ENCODE measurements at regions not wholly inside any gene's neighbourhood (a gene's known extent, or its start where the extent isn't known, plus 50 kb on each side); places are given as distances from the start of the nearest gene placed in this dataset.

DNA sequence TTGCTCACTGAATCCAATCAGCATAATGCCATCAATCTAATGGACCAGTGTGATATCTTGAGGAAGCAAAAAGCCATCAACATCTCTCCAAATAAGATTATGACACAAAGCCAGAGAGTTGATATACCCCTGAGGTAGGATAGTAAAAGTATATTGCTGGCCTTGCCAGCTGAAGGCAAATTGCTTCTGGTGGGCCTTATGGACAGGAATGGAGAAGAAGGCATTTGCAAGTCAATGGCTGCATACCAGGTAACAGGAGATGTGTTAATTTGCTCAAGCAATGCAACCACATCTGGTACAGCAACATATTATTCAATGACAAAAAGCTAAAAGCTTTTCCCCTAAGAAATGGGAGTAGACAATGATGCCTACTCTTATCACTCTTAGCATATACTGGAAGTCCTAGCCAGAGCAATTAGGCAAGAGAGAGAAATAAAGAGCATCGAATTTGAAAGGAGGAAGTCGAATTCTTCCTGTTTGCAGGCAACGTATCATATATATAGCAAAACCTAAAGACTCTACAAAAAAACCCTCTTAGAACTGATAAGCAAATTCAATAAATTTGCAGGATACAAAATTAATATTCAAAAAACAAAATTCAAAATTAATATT is 216.1 kb upstream of the RASA1 start:
- no peak for DNase-seq (ENCODE audit: low read depth)

DNA sequence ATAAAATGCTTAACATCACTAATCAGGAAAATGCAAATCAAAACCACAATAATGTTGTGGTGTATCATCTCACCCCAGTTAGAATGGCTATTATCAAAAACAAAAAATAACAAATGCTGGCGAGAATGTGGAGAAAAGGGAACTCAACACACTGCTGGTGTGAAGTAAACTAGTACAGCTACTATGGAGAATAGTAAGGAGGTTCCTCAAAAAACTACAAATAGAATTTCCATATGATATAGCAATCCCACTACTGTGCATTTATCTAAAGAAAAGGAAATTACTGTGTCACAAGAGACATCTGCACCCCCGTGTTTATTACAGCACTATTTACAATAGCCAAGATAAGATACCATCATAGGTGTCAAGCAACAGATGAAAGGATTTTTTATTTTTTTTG is 214.5 kb upstream of the RASA1 start:
- DNase-seq (ENCODE audit: low read depth): no peak

DNA sequence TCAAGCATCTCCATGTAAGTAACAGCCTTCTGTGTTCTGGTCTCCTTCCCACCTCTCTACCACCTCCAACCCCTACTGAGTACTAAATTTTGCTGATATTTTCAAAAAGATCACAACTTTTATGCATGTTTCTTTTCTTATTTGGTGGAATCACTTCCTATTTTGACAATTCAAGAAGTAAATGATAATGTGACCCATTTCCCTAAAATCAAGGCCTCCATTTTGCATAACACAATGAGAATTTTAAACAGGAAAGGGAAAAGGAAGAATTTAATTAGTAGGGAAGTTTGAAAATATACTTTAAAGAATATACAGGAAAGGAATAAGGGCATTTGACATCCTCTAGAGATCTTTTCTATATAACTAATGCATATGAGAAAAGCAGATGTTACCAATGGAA is 212.9 kb upstream of the RASA1 start:
- no peak for DNase-seq (ENCODE audit: low read depth)

DNA sequence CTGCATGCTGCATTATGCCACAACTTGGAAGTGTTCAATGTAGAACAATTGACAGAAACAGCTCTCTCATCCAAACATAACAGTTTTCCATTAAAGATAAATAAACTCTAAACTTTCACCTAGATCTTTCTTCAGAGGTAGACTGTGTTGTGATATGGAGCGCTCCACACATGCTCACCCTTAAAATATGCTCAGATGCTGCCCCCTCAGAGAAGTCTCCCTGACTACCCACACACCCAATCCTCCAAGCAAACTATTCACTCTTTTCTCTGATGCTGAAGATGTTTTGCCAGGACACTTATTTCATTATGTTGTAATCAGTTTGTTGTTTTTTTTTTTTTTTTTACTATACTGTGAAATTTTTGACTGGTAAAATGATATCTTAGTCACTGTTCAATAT is 206.6 kb upstream of the RASA1 start:
- no peak for DNase-seq (ENCODE audit: low read depth)

DNA sequence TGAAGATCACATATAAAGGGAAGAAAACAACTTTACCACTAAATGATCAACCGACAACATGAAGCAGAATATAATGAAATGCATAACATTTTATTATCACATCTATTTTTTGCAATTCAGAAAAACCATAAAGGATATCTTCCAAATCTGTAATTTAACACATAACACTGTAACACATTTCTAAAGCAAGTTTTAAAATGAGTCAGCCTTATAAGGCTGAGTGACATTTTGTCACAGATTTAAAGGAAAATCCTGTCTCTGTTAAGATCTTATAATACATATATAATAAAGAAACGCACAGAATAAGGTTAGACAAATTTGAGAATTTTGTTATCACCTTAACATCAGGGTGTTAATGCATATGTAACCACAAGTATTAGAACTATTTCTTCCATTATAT is 198.4 kb upstream of the RASA1 start:
- no peak for DNase-seq (ENCODE audit: low read depth)

DNA sequence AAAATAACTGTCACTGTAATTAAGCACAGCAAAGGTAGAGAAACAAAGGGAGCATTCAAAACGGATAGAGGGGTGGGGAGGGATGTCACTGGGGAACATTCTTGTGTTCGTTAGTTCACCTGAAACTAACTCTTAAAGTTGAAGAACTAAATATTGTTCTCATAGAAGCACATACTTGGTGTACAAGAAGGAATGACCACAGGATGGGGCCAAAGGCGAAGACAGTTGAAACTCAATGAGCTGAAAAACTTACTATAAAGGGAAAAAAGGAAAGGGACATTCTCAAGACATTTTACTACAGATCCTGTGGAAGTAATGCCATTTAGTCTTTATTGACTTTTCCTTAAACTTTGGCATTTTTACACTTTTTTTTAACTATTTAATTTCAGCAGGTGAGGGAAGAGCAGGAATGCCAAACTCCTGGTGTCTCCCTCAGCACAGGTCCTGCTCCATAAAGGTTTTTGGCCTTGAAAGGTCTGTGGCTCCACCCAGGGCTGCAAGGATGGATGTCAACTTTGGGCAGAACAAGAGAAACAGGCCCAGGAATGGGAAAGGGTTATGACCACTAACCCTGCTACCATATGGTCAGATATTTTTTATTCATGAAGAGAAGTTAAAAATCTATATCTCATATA is 197.6 kb upstream of the RASA1 start:
- DNase-seq (ENCODE audit: low read depth): no peak

DNA sequence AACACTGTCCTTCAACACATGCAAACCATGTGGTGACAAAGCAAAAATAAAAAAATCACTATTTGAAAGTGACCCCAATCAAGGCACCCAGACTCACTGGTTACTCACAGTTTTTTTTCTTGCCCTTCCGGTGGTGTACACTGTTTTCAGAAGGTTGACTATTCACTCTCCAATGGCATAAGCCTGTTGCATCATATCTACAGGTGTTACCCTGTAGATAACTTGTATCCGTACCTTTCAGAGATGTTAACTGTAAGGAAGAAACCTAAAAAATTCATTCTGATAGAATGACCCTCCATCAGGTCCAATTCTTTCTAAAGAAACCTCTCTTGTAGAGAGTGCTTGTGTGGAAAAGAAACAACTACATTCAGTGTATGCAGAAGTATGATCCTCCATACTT is 193.6 kb upstream of the RASA1 start:
- DNase-seq (ENCODE audit: low read depth): no peak

DNA sequence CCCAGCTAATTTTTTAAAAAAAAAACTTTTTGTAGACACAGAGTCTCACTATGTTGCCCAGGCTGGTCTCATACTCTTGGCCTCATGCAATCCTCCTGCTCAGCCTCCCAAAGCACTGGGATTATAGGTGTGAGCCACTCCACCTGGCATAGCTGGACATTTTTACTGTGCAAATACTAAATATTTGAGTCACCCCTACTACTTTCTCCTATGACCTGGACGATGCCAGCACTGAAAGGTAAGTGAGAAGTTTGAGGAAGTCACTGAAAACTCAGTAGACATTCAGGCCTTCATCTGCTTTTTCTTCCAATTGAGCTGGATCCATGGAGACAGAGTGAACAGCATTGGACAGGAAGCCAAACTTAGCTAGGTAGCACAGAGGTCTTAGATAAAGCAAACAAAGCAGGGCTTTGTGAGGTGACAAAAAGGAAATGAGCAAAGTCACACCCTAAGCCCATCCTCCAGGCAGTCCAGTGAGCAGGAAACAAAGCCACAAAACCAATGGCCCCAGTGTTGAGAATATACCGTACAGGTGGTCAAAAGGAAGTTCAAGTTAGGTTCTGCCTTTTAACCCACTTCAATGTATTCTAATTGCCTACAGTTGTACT is 192.6 kb upstream of the RASA1 start:
- DNase-seq (ENCODE audit: low read depth): peak; percentile 8

DNA sequence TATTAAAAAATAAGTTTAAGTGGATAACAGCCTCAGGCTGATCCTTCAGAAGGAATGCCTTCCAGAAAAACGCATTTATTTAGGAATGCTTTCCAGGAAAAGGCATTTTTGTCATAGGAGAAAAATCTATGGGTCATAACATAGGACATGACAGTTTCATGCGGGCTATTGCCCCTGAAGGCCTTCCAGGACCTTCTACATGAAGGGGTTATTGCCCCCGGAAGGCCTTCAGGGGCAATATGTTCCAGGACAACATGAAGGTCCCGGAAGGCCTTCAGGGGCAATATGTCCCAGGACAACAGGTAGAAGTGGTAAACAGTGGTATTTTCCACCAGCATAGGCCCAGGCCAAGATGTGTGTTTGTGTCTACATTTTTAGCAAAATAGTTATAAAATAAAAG is 191.3 kb upstream of the RASA1 start:
- DNase-seq (ENCODE audit: low read depth): no peak

DNA sequence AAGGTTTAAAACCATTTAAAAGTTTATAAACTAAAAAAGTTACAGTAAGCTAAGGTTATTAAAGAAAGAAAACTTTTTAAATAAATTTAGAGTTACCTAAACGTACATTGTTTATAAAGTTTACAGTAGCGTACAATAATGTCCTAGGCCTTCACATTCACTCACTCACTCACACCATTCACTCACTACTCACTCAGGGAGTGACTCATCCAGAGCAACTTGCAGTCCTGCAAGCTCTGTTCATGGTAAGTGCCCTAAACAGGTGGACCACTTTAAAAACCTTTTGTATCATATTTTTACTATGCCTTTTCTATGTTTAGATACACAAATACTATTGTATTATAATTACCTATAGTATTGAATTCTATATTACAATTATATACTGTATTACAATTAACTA is 190.8 kb upstream of the RASA1 start:
- DNase-seq (ENCODE audit: low read depth): no peak

DNA sequence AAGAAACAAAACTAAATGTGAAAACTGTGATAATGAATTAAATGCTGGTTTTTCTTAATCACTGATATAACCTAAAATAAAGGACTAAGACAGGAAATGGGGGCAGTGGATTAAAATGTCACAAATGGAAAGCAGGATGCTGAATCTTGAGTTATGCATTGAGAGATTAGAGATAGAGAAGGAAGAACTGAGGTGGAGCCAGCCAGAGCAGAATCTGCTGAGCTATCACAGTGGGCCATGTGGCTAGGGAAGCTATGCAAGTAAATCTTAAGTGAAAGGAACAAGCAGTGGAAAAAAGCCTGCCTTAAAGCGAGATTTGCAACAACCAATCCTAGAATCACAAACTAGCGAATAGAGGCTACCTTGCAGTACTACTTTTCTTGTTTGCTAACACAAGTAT is 188.5 kb upstream of the RASA1 start:
- no peak for DNase-seq (ENCODE audit: low read depth)

DNA sequence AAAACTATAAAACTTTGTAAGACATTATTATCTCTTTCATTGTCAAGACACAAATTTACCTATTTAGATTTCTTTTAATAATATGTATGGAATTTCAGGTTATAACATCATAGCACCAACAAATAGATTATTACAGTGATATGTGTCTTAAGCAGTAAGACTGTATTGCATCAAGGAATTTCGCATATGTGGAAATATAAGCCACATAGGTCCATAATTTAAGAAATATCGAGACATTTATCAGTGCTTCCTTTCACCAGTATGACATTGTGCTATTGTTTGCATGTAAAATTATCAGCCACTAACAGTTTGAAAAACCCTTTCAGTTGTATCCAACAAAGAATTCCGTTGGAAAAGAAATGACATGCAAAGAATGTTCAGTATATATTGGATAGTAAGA is 186.7 kb upstream of the RASA1 start:
- no peak for DNase-seq (ENCODE audit: low read depth)

DNA sequence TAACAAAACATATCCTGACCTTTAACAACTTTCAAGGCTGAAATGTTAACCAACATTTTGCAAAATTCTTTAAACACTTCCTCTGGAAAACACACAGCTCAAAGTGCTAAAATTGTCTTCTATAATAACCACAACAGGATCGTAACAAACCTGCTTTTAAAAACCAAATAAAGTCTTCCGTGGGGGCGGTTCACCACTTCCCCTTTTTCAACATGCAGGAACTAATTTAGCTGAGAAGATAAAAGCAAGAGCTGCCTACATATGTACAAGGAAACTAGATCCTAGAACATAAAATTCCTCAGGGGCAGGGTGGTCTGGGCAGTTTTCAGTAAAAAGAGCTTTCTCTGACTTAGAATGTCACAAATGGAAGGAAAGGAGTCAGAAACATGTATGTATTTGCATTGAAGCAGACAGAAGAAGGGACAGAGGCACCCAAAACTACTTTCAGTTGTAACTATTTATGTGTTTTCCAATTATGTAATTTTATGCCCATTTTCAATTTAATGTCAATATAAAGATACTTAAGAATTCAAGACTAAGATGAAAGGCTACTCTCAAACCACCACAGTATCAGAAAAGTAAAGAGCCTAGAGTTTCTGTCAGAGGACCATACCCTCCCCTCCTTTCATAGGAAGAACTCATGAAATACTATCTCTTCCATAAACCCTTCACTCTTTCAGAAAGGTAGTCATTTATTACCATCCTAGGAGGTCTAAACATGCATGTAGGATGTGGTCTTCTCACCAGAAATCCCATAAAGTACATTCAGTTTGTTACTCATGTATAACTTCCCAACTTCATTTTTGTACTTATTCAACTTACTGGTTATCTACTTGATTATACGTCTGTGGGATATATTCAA is 185.9 kb upstream of the RASA1 start:
- peak; percentile 13 for DNase-seq (ENCODE audit: low read depth)

DNA sequence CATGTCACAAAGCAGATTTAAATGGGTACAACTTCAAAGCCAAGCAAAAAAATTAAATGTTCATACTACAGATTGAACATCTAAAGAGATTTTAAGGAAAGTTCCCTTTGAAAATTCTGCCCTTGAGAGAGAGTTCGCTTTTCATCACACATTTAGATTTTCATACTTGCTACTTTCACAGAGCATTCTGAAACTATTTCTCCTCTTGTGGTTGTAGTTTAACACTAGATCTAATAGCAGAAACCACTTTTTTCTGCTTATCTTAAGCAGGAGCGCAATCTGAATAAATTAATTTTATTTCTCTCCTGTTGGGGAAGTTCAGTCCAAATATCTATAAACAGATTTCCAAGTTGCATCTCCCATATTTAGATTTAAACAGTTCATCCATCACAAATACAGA is 173.3 kb upstream of the RASA1 start:
- no peak for DNase-seq (ENCODE audit: low read depth)

DNA sequence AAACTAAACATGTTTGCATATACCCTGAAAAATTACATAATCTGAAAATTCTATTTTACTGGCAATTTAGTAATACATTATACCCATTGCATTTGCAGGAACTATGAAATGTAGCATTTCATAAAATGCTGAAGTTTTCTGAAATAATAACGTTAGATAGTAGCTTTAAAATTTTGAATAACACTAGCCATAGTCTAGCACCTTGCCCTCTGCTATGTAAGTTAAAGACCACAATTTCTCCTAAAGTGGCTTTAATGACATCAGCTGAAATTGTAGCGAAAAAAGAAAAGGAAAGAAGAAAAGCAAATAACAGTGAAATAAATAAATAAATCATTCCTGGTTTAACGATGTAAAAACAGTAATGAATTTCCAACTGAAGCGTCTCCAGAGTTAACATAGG is 172.8 kb upstream of the RASA1 start:
- no peak for DNase-seq (ENCODE audit: low read depth)

DNA sequence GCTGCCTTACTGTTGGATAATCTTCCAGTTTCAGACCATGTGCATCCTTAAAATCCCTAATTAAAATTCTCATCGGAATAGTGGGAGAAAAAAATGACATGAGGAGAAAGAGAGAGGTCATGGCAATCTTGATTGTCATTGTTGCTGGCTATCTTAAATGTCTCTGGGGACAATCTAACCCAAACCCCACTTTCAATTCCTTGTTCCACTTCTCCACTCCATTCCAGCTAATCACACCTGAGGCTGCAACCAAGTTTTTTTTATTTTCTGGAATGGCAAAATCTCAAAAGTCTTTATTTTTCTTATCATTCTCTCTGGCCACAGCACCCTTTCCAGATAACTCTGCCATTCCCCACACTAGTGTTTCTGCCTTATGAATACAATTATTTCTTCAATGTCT is 171.9 kb upstream of the RASA1 start:
- no peak for DNase-seq (ENCODE audit: low read depth)

DNA sequence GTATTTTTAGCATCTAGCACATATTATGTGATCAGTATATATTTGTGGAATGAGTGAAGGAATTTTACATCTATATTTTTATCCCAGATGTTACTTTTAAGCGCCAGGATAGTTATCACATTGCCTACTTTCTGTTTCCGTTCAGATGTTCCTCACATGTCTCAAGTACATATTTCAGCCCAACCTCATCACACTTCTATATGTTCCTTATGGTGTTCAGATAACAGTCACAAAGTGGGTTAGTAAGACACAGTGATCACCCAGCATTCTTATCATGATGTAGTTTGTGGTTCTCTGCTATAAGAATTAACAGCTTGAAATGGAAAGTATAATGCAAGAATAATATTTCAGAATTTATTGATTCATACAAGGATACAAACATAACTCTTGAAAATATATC is 170.0 kb upstream of the RASA1 start:
- DNase-seq (ENCODE audit: low read depth): no peak

DNA sequence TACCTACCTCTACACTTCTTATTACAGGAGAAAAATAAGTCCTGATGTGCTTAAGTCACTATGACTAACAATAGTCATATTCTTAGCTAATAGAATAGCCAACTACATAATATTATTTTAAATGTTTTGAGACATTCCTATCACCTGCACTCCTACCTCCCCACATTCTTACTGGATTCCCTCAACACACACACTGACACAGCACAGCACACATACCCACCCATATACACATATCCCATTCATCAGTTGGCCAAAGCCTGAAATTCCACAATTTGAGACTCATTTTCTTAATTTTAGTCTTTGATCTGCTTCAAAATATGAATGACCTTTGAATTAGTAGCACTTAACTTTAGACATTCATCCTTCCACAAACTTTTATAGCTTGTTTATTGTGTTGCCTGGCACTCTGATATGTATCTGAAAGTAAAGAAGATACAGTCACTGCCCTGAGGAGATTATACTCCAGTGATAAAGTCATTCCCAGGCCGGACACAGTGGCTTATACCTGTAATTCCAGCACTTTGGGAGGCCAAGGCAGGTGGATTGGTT is 168.3 kb upstream of the RASA1 start:
- DNase-seq (ENCODE audit: low read depth): no peak

DNA sequence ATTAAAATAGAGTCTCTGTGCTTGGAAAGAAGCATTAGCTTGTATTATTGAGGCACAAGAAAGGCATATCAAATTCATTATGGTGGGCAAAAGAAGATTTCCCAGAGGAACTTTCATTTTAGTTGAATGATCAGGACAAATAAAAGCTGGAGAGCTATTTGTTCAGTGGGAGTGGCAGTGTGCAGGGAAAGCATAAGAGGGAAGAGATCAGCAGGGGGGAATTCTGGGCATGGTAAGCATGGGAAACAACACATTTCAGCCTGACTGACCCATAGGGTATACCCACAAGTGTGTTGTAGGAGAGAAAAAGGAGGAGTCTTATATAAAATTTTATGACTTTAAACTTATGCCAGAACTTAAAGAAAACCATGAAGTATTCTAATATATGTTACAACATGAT is 167.7 kb upstream of the RASA1 start:
- no peak for DNase-seq (ENCODE audit: low read depth)

DNA sequence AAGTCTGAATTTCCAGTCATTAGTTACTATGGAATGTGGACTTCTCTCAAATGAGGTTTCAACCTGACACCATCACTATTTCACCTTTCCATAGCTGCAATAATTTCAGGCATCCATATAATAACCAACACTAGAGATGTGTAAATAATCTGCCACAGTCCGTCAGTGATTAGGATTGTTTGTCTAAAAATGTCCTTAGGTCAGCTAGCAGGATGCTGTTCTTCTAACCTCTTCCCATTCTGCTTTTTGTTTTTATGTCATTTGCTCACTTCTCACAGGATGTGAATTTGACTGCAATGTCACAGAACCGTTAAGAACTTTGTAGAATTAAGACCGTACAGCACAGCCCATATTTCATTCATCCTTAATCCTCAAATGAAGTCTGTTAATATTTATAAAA is 166.4 kb upstream of the RASA1 start:
- no peak for DNase-seq (ENCODE audit: low read depth)

DNA sequence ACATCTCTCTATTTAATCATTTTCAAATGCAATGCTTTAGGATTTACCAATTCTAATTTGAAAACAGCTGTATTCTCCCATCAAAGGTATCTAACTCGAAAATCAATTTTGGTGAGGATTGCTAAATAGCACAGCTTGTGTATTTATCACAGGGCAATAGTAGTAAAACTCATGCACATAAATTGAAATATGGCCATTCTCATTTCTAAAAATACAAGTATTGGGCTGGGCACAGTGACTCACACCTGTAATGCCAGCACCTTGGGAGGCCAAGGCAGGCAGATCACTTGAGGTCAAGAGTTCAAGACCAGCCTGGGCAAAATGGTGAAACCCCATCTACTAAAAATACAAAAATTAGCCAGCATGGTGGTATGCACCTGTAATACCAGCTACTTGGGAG is 164.8 kb upstream of the RASA1 start:
- no peak for DNase-seq (ENCODE audit: low read depth)

DNA sequence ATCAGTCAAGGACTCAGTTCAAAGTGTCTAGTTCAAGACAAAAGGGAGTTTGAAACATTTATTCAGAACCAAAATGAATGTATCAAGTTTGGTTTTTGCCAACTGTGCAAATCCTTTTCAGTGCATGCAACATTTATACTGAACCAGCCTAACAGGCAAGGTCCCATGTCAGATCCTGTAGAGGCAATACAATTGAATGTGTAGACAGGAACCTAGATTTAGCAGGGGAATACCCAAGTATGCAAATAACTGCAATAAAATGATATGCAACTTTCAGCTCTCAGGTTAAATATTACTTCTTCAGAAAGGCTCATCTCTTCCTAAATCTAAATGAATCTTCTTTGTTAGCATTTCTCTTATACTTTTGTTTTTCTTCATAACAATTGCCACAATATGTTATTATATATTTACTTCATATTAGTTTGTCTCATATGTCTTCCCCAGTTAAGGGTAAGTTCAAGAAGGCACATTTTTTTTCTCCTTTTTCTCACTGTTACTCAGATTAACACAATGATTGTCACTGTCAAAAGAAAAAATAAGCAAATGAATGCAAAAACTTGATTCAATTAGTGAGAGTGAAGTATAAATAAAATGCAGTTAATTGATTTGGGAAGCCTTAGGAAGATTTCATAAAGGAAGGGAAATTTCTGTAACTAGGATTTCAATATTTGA is 163.9 kb upstream of the RASA1 start:
- no peak for DNase-seq (ENCODE audit: low read depth)
